SH-SY5Y (cell line): ENCODE measurements at regions not wholly inside any gene's neighbourhood (a gene's known extent, or its start where the extent isn't known, plus 50 kb on each side); places are given as distances from the start of the nearest gene placed in this dataset.

ENCODE experiments used
- GATA2 ChIP-seq: IDR thresholded peaks from 2 replicates; pipeline ENCODE4 v1.6.1; 2011; ENCODE audit warnings: mild to moderate bottlenecking, low read depth, low read length
- GATA3 ChIP-seq: IDR thresholded peaks from 2 replicates; pipeline ENCODE4 v1.6.1; 2011; ENCODE audit warnings: low read depth, mild to moderate bottlenecking, low read length, moderate library complexity

- TF ChIP-seq GATA2 = no peak
- no peak for TF ChIP-seq GATA3
Measured at GRCh38 chr2:144042751-144043150, 477.2 kb downstream of the ZEB2 start.
